GM18505 (cell line): ENCODE measurements at regions not wholly inside any gene's neighbourhood (a gene's known extent, or its start where the extent isn't known, plus 50 kb on each side); places are given as distances from the start of the nearest gene placed in this dataset.

Source experiments
- ATAC-seq: cut with Tn5 transposase; IDR thresholded peaks from one replicate; pipeline ENCODE4 v1.9.1; 2021; ENCODE audit not compliant: unreplicated experiment
- POLR2A ChIP-seq: IDR thresholded peaks from 4 replicates; pipeline ENCODE4 v1.6.1; 2011; ENCODE audit warnings: borderline replicate concordance; ENCODE audit not compliant: insufficient read depth, insufficient read length; ENCODE audit errors: extremely low read depth

GRCh38 chr7:132045002-132045401 is 488.6 kb upstream of the PODXL start:
- ATAC-seq = no peak
- no peak for TF ChIP-seq POLR2A

GRCh38 chr7:132044247-132044646 is 487.8 kb upstream of the PODXL start:
- no peak for ATAC-seq
- TF ChIP-seq POLR2A = no peak

- TF ChIP-seq POLR2A = no peak
- ATAC-seq = no peak
Measured at GRCh38 chr7:132041108-132041507, 484.7 kb upstream of the PODXL start.

GRCh38 chr7:132035517-132036362 is 479.3 kb upstream of the PODXL start:
- ATAC-seq = no peak
- TF ChIP-seq POLR2A = no peak

- no peak for ATAC-seq
- no peak for TF ChIP-seq POLR2A
Measured at GRCh38 chr7:132034748-132035416, 478.5 kb upstream of the PODXL start.

GRCh38 chr7:132030883-132031282 is 474.5 kb upstream of the PODXL start:
- no peak for ATAC-seq
- TF ChIP-seq POLR2A = no peak

- TF ChIP-seq POLR2A = no peak
- ATAC-seq = no peak
Measured at GRCh38 chr7:132030086-132030568, 473.7 kb upstream of the PODXL start.

GRCh38 chr7:132029369-132030085 is 473.1 kb upstream of the PODXL start:
- no peak for TF ChIP-seq POLR2A
- ATAC-seq = no peak

- TF ChIP-seq POLR2A = no peak
- no peak for ATAC-seq
Measured at GRCh38 chr7:132028144-132028920, 471.9 kb upstream of the PODXL start.

- TF ChIP-seq POLR2A = no peak
- ATAC-seq = no peak
Measured at GRCh38 chr7:132024290-132024689, 467.9 kb upstream of the PODXL start.

- ATAC-seq = no peak
- no peak for TF ChIP-seq POLR2A
Measured at GRCh38 chr7:132023466-132023865, 467.0 kb upstream of the PODXL start.

GRCh38 chr7:132022188-132022587 is 465.8 kb upstream of the PODXL start:
- TF ChIP-seq POLR2A = no peak
- no peak for ATAC-seq

- no peak for TF ChIP-seq POLR2A
- ATAC-seq = no peak
Measured at GRCh38 chr7:132019703-132020102, 463.3 kb upstream of the PODXL start.
